ENCODE measurements at regions not wholly inside any gene's neighbourhood (a gene's known extent, or its start where the extent isn't known, plus 50 kb on each side); places are given as distances from the start of the nearest gene placed in this dataset.

DNA sequence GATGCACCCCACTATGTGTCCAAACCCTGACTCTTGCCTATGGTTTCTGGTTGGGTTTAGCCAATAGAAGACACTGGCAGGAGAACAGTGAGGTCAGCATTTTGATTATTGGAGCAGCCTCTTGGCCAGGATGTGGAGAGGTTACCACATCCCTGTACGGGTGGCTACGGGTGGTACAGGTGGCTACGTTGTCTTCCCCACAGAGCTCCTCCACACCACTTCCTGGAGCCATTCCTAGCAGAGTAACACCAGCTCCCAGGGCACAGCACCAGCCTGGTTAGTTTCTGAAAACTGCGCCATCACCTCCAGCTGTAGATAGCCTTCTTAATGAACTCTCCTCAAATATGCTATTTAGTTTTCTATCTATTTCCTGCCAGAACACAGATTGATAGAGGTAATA is 445.2 kb downstream of the INHBA start:
- 94% methylated on average over 4 of the region's 4 CpGs for WGBS, 2 experiments
- no peaks in the 10 kb centered on the region for H3K36me3 ChIP-seq (ENCODE audit: control insufficient read depth, insufficient read depth, low read length)
- H3K4me3 ChIP-seq (ENCODE audit: insufficient read depth, low read depth, low read length) = no peak overlapping the region
- no peak overlapping the region for H3K27ac ChIP-seq (ENCODE audit: insufficient read depth, low read depth, low read length, poor library complexity, severe bottlenecking)
- no peaks in the 10 kb centered on the region for H3K27me3 ChIP-seq (ENCODE audit: control insufficient read depth, insufficient read depth, low read length, poor library complexity, severe bottlenecking)
- no peaks in the 10 kb centered on the region for H3K9me3 ChIP-seq (ENCODE audit: control insufficient read depth, low read length)
- H3K4me1 ChIP-seq (ENCODE audit: control insufficient read depth, insufficient read depth, low read length) = no peaks in the 10 kb centered on the region

DNA sequence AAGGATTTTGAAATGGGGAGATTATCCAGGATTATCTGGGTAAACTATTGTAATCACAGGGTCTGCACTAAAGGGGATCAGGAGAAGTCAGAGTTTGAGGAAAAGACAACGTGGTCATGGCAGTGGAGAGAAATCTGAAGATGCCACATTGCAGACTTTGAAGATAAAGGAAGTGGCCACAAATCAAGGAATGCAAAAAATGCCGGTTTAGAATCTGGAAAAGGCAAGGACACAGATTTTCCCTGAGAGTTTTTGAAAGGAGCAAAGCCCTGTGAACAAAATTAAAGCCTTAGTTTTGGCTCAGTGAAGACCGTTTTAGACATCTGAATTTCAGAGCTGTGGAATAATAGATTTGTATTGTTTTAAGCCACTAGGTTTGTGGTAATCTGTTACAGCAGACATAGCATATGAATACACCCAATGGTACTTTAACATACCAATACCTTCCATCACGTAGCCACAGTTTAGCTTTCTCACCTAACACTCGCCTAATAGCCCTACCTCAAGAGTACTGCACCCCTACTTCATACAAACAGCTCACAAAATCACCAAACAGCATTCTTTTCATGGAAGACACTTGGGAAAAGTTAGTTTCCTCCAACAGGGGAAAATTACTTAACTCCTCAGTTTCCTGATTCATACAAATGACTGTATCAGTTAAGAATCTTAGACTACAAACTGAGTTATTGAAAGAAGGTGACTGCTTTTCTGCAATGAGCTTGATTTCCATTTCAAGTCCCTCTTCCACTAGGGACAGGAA is 446.5 kb downstream of the INHBA start:
- Histone ChIP-seq H3K4me1 (ENCODE audit: control insufficient read depth, insufficient read depth, low read length) (no peaks in the 10 kb centered on the region), H3K4me3 (ENCODE audit: insufficient read depth, low read depth, low read length) (no peak overlapping the region), H3K9me3 (ENCODE audit: control insufficient read depth, low read length) (no peaks in the 10 kb centered on the region), H3K27ac (ENCODE audit: insufficient read depth, low read depth, low read length, poor library complexity, severe bottlenecking) (no peak overlapping the region), H3K27me3 (ENCODE audit: control insufficient read depth, insufficient read depth, low read length, poor library complexity, severe bottlenecking) (no peaks in the 10 kb centered on the region), H3K36me3 (ENCODE audit: control insufficient read depth, insufficient read depth, low read length) (no peaks in the 10 kb centered on the region)
- 59 to 68% methylated on average over 4 to 5 of the region's 5 CpGs for WGBS, 2 experiments

DNA sequence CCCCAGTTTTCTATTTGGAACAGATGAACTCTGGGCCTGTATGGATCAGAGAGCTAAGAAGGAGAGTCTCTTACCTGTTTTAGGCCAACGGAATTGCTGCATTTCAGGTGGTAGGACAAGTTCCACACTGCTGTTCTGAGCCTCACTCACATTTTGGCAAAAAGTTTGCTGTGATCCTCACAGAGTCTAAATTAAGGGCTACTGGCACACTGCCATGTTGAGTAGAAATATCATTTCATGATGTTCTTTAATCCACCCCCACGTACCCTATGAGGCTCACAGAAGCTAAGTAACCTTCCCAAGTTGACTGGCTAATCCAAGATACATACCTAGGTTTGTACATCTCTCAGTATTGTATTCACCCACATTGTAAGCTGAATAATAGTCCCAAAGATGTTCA is 447.2 kb downstream of the INHBA start:
- Histone ChIP-seq H3K36me3 (ENCODE audit: control insufficient read depth, insufficient read depth, low read length) (no peaks in the 10 kb centered on the region), H3K9me3 (ENCODE audit: control insufficient read depth, low read length) (no peaks in the 10 kb centered on the region), H3K4me3 (ENCODE audit: insufficient read depth, low read depth, low read length) (no peak overlapping the region), H3K4me1 (ENCODE audit: control insufficient read depth, insufficient read depth, low read length) (no peaks in the 10 kb centered on the region), H3K27me3 (ENCODE audit: control insufficient read depth, insufficient read depth, low read length, poor library complexity, severe bottlenecking) (no peaks in the 10 kb centered on the region), H3K27ac (ENCODE audit: insufficient read depth, low read depth, low read length, poor library complexity, severe bottlenecking) (no peak overlapping the region)
- WGBS, 2 experiments = 92 to 100% methylated on average over 2 of the region's 2 CpGs

DNA sequence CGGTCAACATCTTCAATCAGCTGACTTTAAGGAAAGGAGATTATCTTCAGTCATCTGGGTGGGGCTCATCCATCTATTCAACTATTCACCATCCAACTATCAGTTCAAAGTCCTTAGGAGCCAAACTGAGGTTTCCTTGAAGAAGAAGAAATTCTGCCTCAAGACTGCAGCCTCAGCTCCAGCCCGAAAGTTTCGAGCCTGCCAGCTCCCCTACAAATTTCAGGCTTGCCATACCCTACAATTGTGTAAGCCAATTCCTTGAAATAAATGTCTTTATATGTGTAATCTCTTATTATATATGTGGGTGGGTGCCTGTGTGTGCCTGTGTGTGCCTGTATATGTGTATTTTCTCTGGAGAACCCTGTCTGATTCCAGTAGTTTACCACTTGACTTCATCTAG is 447.8 kb downstream of the INHBA start:
- WGBS, 2 experiments = 80 to 86% methylated on average over 3 of the region's 3 CpGs
- H3K9me3 ChIP-seq (ENCODE audit: control insufficient read depth, low read length) = no peaks in the 10 kb centered on the region
- no peak overlapping the region for H3K27ac ChIP-seq (ENCODE audit: insufficient read depth, low read depth, low read length, poor library complexity, severe bottlenecking)
- H3K4me3 ChIP-seq (ENCODE audit: insufficient read depth, low read depth, low read length) = no peak overlapping the region
- H3K4me1 ChIP-seq (ENCODE audit: control insufficient read depth, insufficient read depth, low read length) = no peaks in the 10 kb centered on the region
- H3K36me3 ChIP-seq (ENCODE audit: control insufficient read depth, insufficient read depth, low read length) = no peaks in the 10 kb centered on the region
- H3K27me3 ChIP-seq (ENCODE audit: control insufficient read depth, insufficient read depth, low read length, poor library complexity, severe bottlenecking) = no peaks in the 10 kb centered on the region

DNA sequence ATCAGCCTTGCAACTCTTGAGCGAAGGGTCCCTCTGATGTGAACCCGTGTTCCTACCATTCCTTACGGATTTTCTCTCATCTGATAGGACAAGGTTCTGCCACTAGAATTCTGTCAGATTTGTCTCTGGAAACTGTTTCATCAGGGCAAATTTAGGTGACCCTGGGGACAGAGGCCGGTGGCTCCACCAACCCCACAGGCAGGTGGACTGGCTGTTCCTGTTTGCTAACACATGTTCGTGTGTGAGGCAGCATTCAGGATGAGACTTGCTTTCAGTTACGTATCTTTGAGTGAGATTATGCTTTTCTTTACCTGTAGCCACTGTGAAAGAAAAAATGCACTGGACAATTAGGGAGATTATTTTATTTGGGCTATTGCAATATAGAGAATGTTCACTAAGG is 449.9 kb downstream of the INHBA start:
- Histone ChIP-seq H3K4me1 (ENCODE audit: control insufficient read depth, insufficient read depth, low read length) (no peaks in the 10 kb centered on the region), H3K9me3 (ENCODE audit: control insufficient read depth, low read length) (no peaks in the 10 kb centered on the region), H3K27ac (ENCODE audit: insufficient read depth, low read depth, low read length, poor library complexity, severe bottlenecking) (no peak overlapping the region), H3K4me3 (ENCODE audit: insufficient read depth, low read depth, low read length) (no peak overlapping the region), H3K36me3 (ENCODE audit: control insufficient read depth, insufficient read depth, low read length) (no peaks in the 10 kb centered on the region), H3K27me3 (ENCODE audit: control insufficient read depth, insufficient read depth, low read length, poor library complexity, severe bottlenecking) (no peaks in the 10 kb centered on the region)
- 78 to 79% methylated on average over 6 of the region's 6 CpGs for WGBS, 2 experiments

DNA sequence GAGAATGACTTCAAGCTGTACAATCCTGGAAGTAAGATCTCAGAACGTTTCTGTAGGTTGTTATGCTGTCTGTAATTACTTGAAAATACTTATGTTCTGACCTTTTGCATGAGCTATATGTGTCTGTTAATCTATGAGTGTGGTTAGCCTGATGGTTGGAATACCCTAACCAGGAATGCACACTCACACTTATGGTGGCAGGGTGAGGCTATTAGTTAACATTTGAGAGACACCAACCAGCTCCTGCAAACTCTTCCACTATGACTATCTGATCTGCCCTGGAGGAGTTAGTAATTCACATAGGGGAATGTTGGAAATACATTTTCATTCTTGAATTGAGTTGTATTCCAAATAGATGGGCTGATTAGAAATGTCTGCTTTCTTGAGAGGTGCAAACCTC is 450.3 kb downstream of the INHBA start:
- no peaks in the 10 kb centered on the region for H3K9me3 ChIP-seq (ENCODE audit: control insufficient read depth, low read length)
- H3K27ac ChIP-seq (ENCODE audit: insufficient read depth, low read depth, low read length, poor library complexity, severe bottlenecking) = no peak overlapping the region
- H3K4me1 ChIP-seq (ENCODE audit: control insufficient read depth, insufficient read depth, low read length) = no peaks in the 10 kb centered on the region
- no peaks in the 10 kb centered on the region for H3K27me3 ChIP-seq (ENCODE audit: control insufficient read depth, insufficient read depth, low read length, poor library complexity, severe bottlenecking)
- 88 to 91% methylated on average over 1 of the region's 1 CpG for WGBS, 2 experiments
- H3K36me3 ChIP-seq (ENCODE audit: control insufficient read depth, insufficient read depth, low read length) = no peaks in the 10 kb centered on the region
- H3K4me3 ChIP-seq (ENCODE audit: insufficient read depth, low read depth, low read length) = no peak overlapping the region

DNA sequence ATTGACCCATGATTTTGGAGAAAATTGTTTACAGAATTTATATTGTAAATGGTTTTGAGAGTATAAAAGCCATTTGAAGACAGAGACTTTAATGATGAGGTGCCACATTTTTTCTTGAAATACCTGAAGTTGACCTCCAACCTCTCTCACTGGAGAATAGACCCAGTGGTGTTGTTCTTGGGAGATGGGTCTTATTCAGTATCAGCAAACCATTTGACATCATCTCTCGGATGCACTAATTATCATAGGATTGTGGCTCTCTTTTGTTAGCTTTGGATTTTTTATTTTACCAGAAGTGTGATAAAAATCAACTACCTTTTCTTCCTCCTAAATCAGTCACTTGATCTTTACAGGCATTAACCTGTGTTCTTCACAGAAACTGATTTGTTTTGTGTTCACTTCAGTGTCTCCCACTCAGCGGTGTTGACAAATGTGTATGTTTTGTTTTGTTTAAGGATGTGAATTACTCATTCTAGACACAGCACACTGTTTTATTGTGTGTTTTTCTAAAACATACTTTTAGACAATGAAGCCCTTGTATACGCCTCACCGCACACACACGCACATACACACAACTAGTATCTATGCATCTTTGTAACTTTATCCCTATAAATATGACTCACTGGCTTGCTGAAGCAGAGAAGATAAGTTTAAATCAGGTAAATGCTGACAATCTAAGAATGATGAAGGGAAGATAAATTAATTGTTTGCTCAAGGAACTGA is 455.6 kb downstream of the INHBA start:
- no peak overlapping the region for H3K4me3 ChIP-seq (ENCODE audit: insufficient read depth, low read depth, low read length)
- H3K27ac ChIP-seq (ENCODE audit: insufficient read depth, low read depth, low read length, poor library complexity, severe bottlenecking) = no peak overlapping the region
- H3K36me3 ChIP-seq (ENCODE audit: control insufficient read depth, insufficient read depth, low read length) = no peaks in the 10 kb centered on the region
- H3K9me3 ChIP-seq (ENCODE audit: control insufficient read depth, low read length) = no peaks in the 10 kb centered on the region
- 82 to 100% methylated on average over 4 of the region's 5 CpGs for WGBS, 2 experiments
- H3K27me3 ChIP-seq (ENCODE audit: control insufficient read depth, insufficient read depth, low read length, poor library complexity, severe bottlenecking) = no peaks in the 10 kb centered on the region
- H3K4me1 ChIP-seq (ENCODE audit: control insufficient read depth, insufficient read depth, low read length) = no peaks in the 10 kb centered on the region

DNA sequence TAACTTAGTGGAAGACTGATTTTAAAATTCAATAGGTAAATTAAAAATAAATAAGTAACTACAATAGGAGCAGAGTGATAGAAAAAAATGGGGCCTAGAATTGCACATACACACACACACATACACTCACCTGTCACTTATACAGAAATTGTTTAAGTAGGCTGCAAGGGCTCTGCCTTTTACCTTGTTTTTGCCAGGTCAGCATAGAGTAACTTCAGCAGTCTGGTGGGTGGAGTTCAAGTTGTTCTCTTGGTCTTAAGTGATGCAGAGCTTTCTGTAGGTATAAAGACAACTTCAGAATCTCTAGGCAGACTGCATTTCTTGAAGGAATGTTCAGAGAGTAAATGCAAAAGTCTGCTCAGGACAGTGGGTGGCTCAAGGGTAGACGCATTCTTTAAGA is 457.0 kb downstream of the INHBA start:
- 60 to 100% methylated on average over 1 of the region's 1 CpG for WGBS, 2 experiments

DNA sequence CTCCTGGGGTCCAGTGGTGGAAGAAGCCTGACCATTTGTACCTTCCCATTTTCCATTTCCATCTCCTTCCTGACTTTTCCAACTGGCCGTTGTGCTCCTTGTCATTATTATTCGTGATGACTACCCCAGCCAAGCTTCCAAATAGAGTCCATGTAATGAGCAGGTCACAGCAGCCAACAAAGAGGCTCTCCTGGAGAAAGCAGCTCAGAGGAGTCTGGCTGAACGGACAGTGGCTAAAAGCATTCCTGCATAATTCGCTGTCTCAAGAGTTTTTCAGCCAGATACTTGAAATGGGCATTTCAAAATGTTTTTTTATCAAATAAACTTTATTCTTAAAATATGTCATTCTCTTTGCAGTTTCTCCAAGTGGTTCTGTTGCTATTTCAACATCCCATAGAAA is 458.6 kb downstream of the INHBA start:
- Histone ChIP-seq H3K27ac (ENCODE audit: insufficient read depth, low read depth, low read length, poor library complexity, severe bottlenecking) (no peak overlapping the region), H3K27me3 (ENCODE audit: control insufficient read depth, insufficient read depth, low read length, poor library complexity, severe bottlenecking) (no peaks in the 10 kb centered on the region), H3K9me3 (ENCODE audit: control insufficient read depth, low read length) (no peaks in the 10 kb centered on the region), H3K4me1 (ENCODE audit: control insufficient read depth, insufficient read depth, low read length) (no peaks in the 10 kb centered on the region), H3K36me3 (ENCODE audit: control insufficient read depth, insufficient read depth, low read length) (no peaks in the 10 kb centered on the region), H3K4me3 (ENCODE audit: insufficient read depth, low read depth, low read length) (no peak overlapping the region)
- 72 to 81% methylated on average over 4 of the region's 4 CpGs for WGBS, 2 experiments

More for the DNA sequence above, 457.0 kb downstream of the INHBA start:
- H3K4me1 ChIP-seq (ENCODE audit: control insufficient read depth, insufficient read depth, low read length) = no peaks in the 10 kb centered on the region
- H3K9me3 ChIP-seq (ENCODE audit: control insufficient read depth, low read length) = no peaks in the 10 kb centered on the region
- no peak overlapping the region for H3K4me3 ChIP-seq (ENCODE audit: insufficient read depth, low read depth, low read length)
- H3K36me3 ChIP-seq (ENCODE audit: control insufficient read depth, insufficient read depth, low read length) = no peaks in the 10 kb centered on the region
- no peak overlapping the region for H3K27ac ChIP-seq (ENCODE audit: insufficient read depth, low read depth, low read length, poor library complexity, severe bottlenecking)
- no peaks in the 10 kb centered on the region for H3K27me3 ChIP-seq (ENCODE audit: control insufficient read depth, insufficient read depth, low read length, poor library complexity, severe bottlenecking)

DNA sequence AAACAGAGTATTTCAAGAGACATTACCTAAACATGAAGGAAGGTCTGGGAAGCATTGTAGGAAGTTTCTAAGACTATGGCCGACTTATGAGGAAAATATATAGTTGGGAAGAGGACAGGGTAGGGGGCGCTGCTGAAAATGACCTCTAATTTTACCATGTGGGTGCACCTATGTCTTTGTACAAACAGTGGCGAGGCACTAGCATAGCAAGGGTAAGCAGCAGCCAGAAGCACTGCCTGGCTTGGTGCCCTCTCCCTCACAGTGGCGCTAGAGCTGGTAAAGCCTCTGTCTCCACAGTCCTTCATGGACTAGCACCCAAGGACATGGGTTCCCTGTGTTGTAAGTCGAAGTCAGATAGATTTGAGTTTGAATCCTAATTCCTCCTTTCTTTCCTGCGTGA is 461.2 kb downstream of the INHBA start:
- 90 to 92% methylated on average over 5 of the region's 6 CpGs for WGBS, 2 experiments
- no peak overlapping the region for H3K4me3 ChIP-seq (ENCODE audit: insufficient read depth, low read depth, low read length)
- no peaks in the 10 kb centered on the region for H3K9me3 ChIP-seq (ENCODE audit: control insufficient read depth, low read length)
- H3K36me3 ChIP-seq (ENCODE audit: control insufficient read depth, insufficient read depth, low read length) = no peaks in the 10 kb centered on the region
- H3K27me3 ChIP-seq (ENCODE audit: control insufficient read depth, insufficient read depth, low read length, poor library complexity, severe bottlenecking) = no peaks in the 10 kb centered on the region
- no peaks in the 10 kb centered on the region for H3K4me1 ChIP-seq (ENCODE audit: control insufficient read depth, insufficient read depth, low read length)
- no peak overlapping the region for H3K27ac ChIP-seq (ENCODE audit: insufficient read depth, low read depth, low read length, poor library complexity, severe bottlenecking)
